ENCODE measurements at regions not wholly inside any gene's neighbourhood (a gene's known extent, or its start where the extent isn't known, plus 50 kb on each side); places are given as distances from the start of the nearest gene placed in this dataset.

- TF ChIP-seq CTCF (IDR thresholded peaks at IDR 0.05) (no peak), POLR2AphosphoS5 (IDR thresholded peaks at IDR 0.05) (no peak), POLR2A (IDR thresholded peaks at IDR 0.05) (no peak)
These were observed 112.6 kb downstream of the ESM1 start for GRCh38 chr5:54872810-54873209.
